BLaER1 (cell line): ENCODE measurements at regions not wholly inside any gene's neighbourhood (a gene's known extent, or its start where the extent isn't known, plus 50 kb on each side); places are given as distances from the start of the nearest gene placed in this dataset.

Experiments used
- H3K27ac ChIP-seq: shearing (Covaris generic); formaldehyde crosslinking; 2 replicates; pipeline ENCODE4 v1.8.1; 2022
- H3K27me3 ChIP-seq: shearing (Covaris generic); formaldehyde crosslinking; 2 replicates; pipeline ENCODE4 v1.8.1; 2022
- H3K36me3 ChIP-seq: shearing (Covaris generic); formaldehyde crosslinking; 2 replicates; pipeline ENCODE4 v1.8.1; 2022
- H3K4me1 ChIP-seq: shearing (Covaris generic); formaldehyde crosslinking; 2 replicates; pipeline ENCODE4 v1.8.1; 2022
- H3K4me2 ChIP-seq: shearing (Covaris generic); formaldehyde crosslinking; 2 replicates; pipeline ENCODE4 v1.8.1; 2022
- H3K4me3 ChIP-seq: shearing (Covaris generic); formaldehyde crosslinking; 2 replicates; pipeline ENCODE4 v1.8.1; 2022
- H3K9ac ChIP-seq: shearing (Covaris generic); formaldehyde crosslinking; 2 replicates; pipeline ENCODE4 v1.8.1; 2022
- H3K9me3 ChIP-seq: shearing (Covaris generic); formaldehyde crosslinking; 2 replicates; pipeline ENCODE4 v1.8.1; 2022
- H4K20me1 ChIP-seq: shearing (Covaris generic); formaldehyde crosslinking; 2 replicates; pipeline ENCODE4 v1.8.1; 2022
- Cebpa-rat ChIP-seq: shearing (Covaris generic); IDR thresholded peaks from 2 replicates; pipeline ENCODE4 v1.8.1; 2022

DNA sequence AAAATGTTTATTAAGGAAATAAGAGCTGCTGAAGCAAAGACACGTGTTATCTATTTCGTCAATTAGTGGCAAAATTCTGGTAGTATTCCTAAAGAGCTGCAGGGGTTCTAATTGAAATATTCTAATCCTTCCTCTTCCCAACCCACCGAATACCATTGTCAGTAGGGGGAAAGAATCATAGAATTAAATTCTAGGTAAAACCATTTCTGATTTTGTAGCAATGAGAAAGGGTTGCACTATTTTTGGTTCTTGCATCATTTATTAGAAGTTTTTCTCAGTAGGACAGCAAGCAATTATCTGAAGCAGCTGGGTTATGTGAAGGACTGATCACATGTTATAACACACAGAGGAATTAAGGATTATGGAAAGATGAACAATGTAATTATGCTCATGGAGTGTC lies 80.3 kb upstream of the SEMA6A start:
- Histone ChIP-seq H3K4me3 (no peak overlapping the region), H3K9me3 (peaks cover 3% of the 10 kb centered on the region; the same call in 1 of the 2 replicates), H3K27ac (no peak overlapping the region), H3K4me2 (no peak overlapping the region), H3K36me3 (no peaks in the 10 kb centered on the region), H3K27me3 (peaks cover 10% of the 10 kb centered on the region), H3K4me1 (0 out of 2 replicates have a peak, but pooled peaks cover 9% of the 10 kb centered on the region), H4K20me1 (no peaks in the 10 kb centered on the region), H3K9ac (no peak overlapping the region)
- TF ChIP-seq Cebpa-rat, result no peak

DNA sequence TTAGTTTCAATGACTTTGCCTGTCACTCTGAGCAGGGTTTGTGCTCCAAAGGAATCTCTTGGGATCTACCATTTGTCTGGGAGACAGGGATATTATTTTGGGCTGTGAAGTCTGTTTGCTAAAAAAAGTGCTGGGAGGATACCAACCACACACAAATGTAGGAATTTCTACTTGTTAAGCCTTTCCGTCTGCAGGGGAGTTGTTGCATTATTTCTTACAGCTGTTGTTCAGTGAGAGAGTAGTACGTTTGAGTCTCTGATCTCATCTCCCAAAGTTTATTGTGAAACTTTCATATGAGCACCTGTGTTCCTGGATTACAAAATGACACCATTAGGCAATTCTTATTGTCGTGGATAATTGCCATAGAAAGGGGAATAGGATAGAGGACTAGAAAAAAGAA lies 78.3 kb upstream of the SEMA6A start:
- Histone ChIP-seq H3K27ac (no peak overlapping the region), H3K9ac (no peak overlapping the region), H3K4me3 (no peak overlapping the region), H3K36me3 (no peaks in the 10 kb centered on the region), H3K4me1 (no peaks in the 10 kb centered on the region), H3K9me3 (no peaks in the 10 kb centered on the region), H3K27me3 (peaks cover 10% of the 10 kb centered on the region), H4K20me1 (no peaks in the 10 kb centered on the region), H3K4me2 (no peak overlapping the region)
- TF ChIP-seq Cebpa-rat, result no peak

DNA sequence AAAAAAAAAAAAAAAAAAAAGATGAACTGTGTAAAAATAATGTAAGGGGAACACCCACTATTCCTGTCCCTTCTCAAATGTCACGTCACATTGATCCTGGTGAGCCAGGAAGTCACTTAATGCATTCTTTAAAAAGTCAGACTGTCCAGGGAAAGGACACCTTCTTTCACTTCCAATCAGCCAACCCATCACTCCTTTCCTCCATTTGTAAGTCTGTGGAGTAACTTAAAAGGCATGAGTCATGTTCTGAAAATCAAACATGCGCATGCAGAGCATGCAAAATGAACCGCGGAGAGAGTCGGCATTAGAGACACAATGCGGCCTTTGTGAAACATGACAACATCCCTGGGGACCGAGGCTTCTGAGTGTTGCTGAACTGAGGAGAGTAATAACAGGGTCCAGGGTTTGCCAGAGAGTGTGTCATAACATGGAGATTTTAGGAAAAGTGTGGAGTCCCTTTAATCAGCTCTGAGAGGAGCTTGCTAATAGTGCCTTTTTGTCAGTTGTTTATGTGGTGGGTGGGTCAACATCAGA lies 77.6 kb upstream of the SEMA6A start:
- Histone ChIP-seq H3K4me1 (no peaks in the 10 kb centered on the region), H3K9me3 (no peaks in the 10 kb centered on the region), H3K27ac (no peak overlapping the region), H3K27me3 (peaks cover 10% of the 10 kb centered on the region), H4K20me1 (no peaks in the 10 kb centered on the region), H3K4me2 (no peak overlapping the region), H3K36me3 (no peaks in the 10 kb centered on the region), H3K9ac (no peak overlapping the region), H3K4me3 (no peak overlapping the region)
- TF ChIP-seq Cebpa-rat, result no peak

DNA sequence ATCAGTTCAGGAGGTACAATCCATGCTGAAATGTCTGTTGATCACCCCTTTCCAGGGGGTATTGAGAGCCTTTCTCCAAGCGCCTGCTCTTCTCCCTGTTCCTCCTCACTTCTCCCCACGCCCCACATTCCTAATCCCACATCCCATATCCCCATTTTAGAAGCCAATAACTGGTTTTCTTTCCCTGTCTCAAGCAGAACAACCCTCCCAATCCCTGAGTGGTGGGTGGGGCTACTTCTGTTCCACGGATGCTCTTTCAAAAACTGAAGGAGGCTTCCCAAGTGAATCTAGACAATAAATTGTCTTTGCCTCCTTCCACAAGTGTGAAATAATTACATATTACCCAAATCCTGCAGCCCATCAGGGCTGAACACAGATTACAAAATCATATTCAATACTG lies 77.0 kb upstream of the SEMA6A start:
- H3K4me3 ChIP-seq, result no peak overlapping the region
- no peak for TF ChIP-seq Cebpa-rat
- no peak overlapping the region for H3K4me2 ChIP-seq
- H3K4me1 ChIP-seq, result no peaks in the 10 kb centered on the region
- H3K9me3 ChIP-seq, result no peaks in the 10 kb centered on the region
- H3K27ac ChIP-seq, result no peak overlapping the region
- peaks cover 10% of the 10 kb centered on the region for H3K27me3 ChIP-seq
- no peak overlapping the region for H3K9ac ChIP-seq
- no peaks in the 10 kb centered on the region for H4K20me1 ChIP-seq
- no peaks in the 10 kb centered on the region for H3K36me3 ChIP-seq

DNA sequence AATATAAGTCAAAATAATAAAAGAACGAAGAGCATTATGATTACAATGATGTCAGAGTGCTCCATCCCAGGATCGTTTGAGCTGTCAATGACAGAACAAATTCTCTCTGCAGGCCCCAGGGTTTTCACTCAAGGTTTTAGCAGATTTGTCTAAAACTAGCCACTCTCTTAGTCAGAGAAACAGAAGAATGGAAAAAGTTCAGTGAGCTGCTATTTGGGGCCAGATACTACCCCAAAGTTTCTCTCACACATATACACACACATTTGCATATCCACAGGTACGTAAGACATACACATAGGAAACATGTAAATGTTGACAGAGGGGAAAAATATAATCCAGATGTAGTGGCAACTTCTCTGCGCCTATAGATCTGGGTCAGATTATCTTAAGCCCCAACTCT lies 76.3 kb upstream of the SEMA6A start:
- no peaks in the 10 kb centered on the region for H4K20me1 ChIP-seq
- no peak for TF ChIP-seq Cebpa-rat
- H3K4me2 ChIP-seq, result no peak overlapping the region
- H3K27me3 ChIP-seq, result peaks cover 10% of the 10 kb centered on the region
- no peak overlapping the region for H3K4me3 ChIP-seq
- no peaks in the 10 kb centered on the region for H3K36me3 ChIP-seq
- no peaks in the 10 kb centered on the region for H3K9me3 ChIP-seq
- no peak overlapping the region for H3K9ac ChIP-seq
- no peak overlapping the region for H3K27ac ChIP-seq
- no peaks in the 10 kb centered on the region for H3K4me1 ChIP-seq

DNA sequence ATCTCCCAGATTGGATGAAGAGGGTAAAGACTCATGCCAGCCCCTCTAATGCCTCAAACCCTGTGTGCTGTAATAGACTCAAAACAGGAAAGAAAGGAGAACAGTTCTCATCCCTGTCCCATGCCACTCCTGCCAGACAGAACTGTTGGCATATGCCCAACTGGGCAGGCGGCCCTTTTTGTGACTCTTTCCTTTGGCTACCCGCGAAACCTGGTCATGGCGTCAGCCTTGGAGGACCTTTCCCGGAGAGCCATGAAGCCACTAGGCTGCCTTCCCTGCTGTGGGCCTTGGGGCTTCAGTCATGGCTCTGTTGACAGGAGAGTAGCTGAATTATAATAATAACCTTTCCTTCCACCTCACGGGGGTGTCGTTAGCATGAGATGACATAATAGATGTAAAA lies 75.9 kb upstream of the SEMA6A start:
- peaks cover 10% of the 10 kb centered on the region for H3K27me3 ChIP-seq
- no peak overlapping the region for H3K4me3 ChIP-seq
- no peak overlapping the region for H3K4me2 ChIP-seq
- H3K36me3 ChIP-seq, result no peaks in the 10 kb centered on the region
- H3K4me1 ChIP-seq, result no peaks in the 10 kb centered on the region
- no peak overlapping the region for H3K9ac ChIP-seq
- no peaks in the 10 kb centered on the region for H3K9me3 ChIP-seq
- H3K27ac ChIP-seq, result no peak overlapping the region
- TF ChIP-seq Cebpa-rat, result no peak
- H4K20me1 ChIP-seq, result no peaks in the 10 kb centered on the region

DNA sequence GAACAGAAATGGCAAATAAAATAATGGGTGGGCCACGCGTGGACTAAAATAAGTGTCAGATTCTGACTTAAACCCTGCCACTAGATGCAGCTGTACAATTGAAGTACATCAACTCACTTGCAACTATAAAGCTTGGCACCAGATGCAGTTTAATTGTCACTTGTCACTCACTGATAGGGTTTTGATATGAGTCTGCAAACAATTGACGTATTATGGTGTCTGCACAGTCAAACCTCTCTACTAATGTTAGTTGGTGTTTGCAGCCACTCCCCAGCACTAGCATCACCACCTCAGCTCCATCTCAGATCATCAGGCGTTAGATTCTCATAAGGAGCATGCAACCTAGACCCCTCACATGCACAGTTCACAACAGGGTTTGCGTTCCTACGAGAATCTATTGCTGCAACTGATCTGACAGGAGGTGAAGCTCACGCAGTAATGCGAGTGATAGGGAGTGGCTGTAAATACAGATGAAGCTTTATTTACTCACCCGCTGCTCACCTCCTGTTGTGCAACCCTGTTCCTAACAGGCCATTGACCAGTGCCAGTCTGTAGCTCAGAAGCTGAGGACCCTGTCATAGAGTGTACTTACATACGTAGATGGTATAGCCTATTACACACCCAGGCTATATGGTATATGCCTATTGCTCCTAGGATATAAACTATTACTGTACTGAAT lies 72.1 kb upstream of the SEMA6A start:
- Histone ChIP-seq H3K4me3 (no peak overlapping the region), H4K20me1 (no peaks in the 10 kb centered on the region), H3K9ac (no peak overlapping the region), H3K9me3 (no peaks in the 10 kb centered on the region), H3K4me1 (no peaks in the 10 kb centered on the region), H3K27ac (no peak overlapping the region), H3K27me3 (peaks cover 3% of the 10 kb centered on the region; the same call in 1 of the 2 replicates), H3K36me3 (no peaks in the 10 kb centered on the region), H3K4me2 (no peak overlapping the region)
- TF ChIP-seq Cebpa-rat, result no peak

DNA sequence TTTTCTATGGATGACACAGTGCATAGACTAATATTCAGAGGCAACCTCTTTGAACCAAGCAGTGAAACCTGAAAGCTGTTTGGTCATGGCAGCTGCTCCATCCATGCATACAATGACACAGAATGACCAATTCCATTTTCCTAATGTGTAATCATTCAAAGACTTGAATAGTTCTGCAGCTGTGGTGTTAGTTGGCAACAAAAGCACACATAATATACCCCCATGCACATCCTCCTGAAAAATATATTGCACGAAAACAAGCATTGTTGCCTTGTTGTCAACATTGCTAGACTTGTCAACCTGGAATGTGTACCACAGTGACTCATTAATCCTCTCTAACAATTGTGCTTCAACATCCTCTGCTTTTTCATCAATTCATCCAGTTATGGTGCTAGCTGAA lies 71.0 kb upstream of the SEMA6A start:
- Histone ChIP-seq H3K9me3 (no peaks in the 10 kb centered on the region), H3K27ac (no peak overlapping the region), H3K4me3 (no peak overlapping the region), H3K4me1 (no peaks in the 10 kb centered on the region), H3K9ac (no peak overlapping the region), H3K27me3 (no peaks in the 10 kb centered on the region), H3K4me2 (no peak overlapping the region), H3K36me3 (no peaks in the 10 kb centered on the region), H4K20me1 (no peaks in the 10 kb centered on the region)
- no peak for TF ChIP-seq Cebpa-rat

DNA sequence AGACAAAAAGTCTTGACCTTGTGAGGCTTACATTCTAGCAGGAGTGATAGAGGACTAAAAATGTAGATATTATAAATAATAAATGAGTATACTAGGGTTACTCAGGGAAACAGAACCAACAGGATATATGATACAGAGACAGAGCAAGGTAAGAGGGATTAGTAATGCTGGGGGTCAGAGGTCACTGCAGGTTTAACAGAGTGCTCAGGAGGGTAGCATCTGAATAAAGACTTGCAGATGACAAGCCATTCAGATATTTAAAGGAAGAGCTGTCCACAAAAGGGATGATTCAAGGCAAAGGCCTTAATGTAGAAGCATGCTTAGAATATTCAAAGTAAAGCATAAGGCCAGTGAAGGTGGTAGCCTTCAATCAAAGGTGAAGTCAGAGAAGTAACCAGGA lies 65.6 kb upstream of the SEMA6A start:
- H3K4me3 ChIP-seq, result no peak overlapping the region
- no peaks in the 10 kb centered on the region for H3K9me3 ChIP-seq
- H3K27me3 ChIP-seq, result no peaks in the 10 kb centered on the region
- H3K4me1 ChIP-seq, result no peaks in the 10 kb centered on the region
- no peak overlapping the region for H3K9ac ChIP-seq
- H3K36me3 ChIP-seq, result no peaks in the 10 kb centered on the region
- H3K4me2 ChIP-seq, result no peak overlapping the region
- no peak overlapping the region for H3K27ac ChIP-seq
- H4K20me1 ChIP-seq, result no peaks in the 10 kb centered on the region
- no peak for TF ChIP-seq Cebpa-rat

DNA sequence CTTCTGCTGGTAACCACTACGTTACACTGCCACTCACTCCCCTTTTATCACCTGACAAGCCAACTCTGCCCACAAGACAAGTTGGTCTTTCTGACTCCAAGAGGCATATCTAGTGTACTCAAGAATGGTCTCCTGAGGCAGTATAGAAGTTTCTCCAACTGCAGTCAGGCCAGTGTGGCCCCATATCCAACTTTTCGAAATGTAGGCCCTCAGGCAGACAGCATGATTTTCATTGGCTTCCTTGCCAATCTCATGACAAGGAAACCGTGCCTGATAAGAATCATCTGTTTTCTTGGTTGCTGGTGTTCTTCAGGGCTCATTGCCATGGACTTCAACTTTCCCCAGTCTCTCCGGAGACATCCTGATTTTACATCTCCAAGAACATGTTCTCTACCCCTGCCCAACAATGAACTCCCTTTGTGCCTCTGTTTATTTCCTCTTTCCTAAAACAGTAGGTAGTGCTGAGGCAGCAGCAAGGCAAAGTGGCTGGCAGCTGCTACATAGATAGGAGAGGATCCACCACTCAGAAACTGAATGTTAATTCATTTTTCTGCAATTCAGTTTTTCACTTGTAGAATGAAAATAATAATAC lies 62.6 kb upstream of the SEMA6A start:
- Histone ChIP-seq H4K20me1 (no peaks in the 10 kb centered on the region), H3K4me3 (no peak overlapping the region), H3K27ac (no peak overlapping the region), H3K4me1 (no peaks in the 10 kb centered on the region), H3K9me3 (no peaks in the 10 kb centered on the region), H3K9ac (no peak overlapping the region), H3K27me3 (no peaks in the 10 kb centered on the region), H3K36me3 (no peaks in the 10 kb centered on the region), H3K4me2 (no peak overlapping the region)
- no peak for TF ChIP-seq Cebpa-rat
